ENCODE measurements at regions not wholly inside any gene's neighbourhood (a gene's known extent, or its start where the extent isn't known, plus 50 kb on each side); places are given as distances from the start of the nearest gene placed in this dataset.

GRCh38 chrX:20515841-20516461 is 249.2 kb upstream of the RPS6KA3 start:
- DNase-seq: no peak

- peak; percentile 65 for DNase-seq
Observed at GRCh38 chrX:20514358-20514757, 247.6 kb upstream of the RPS6KA3 start.

- no peak for DNase-seq
Observed at GRCh38 chrX:20513185-20513584, 246.5 kb upstream of the RPS6KA3 start.

GRCh38 chrX:20511792-20512191 is 245.1 kb upstream of the RPS6KA3 start:
- DNase-seq: no peak

GRCh38 chrX:20507901-20508620 is 241.4 kb upstream of the RPS6KA3 start:
- no peak for DNase-seq

GRCh38 chrX:20506739-20507138 is 240.0 kb upstream of the RPS6KA3 start:
- DNase-seq: no peak

GRCh38 chrX:20500949-20501348 is 234.2 kb upstream of the RPS6KA3 start:
- no peak for DNase-seq

GRCh38 chrX:20500171-20500865 is 233.6 kb upstream of the RPS6KA3 start:
- DNase-seq: peak; percentile 65

GRCh38 chrX:20499763-20500162 is 233.1 kb upstream of the RPS6KA3 start:
- DNase-seq: no peak

- no peak for DNase-seq
Observed at GRCh38 chrX:20498851-20499635, 232.3 kb upstream of the RPS6KA3 start.

GRCh38 chrX:20495575-20495974 is 228.9 kb upstream of the RPS6KA3 start:
- no peak for DNase-seq

GRCh38 chrX:20488473-20488872 is 221.8 kb upstream of the RPS6KA3 start:
- no peak for DNase-seq

GRCh38 chrX:20487227-20487626 is 220.5 kb upstream of the RPS6KA3 start:
- DNase-seq: no peak

GRCh38 chrX:20481632-20482031 is 214.9 kb upstream of the RPS6KA3 start:
- no peak for DNase-seq

GRCh38 chrX:20479896-20480295 is 213.2 kb upstream of the RPS6KA3 start:
- no peak for DNase-seq

- DNase-seq: no peak
Observed at GRCh38 chrX:20479048-20479447, 212.3 kb upstream of the RPS6KA3 start.

GRCh38 chrX:20477836-20478524 is 211.3 kb upstream of the RPS6KA3 start:
- DNase-seq: no peak

GRCh38 chrX:20477219-20477618 is 210.5 kb upstream of the RPS6KA3 start:
- no peak for DNase-seq

- no peak for DNase-seq
Observed at GRCh38 chrX:20472620-20473258, 206.0 kb upstream of the RPS6KA3 start.

- no peak for DNase-seq
Observed at GRCh38 chrX:20472148-20472547, 205.4 kb upstream of the RPS6KA3 start.

- DNase-seq: no peak
Observed at GRCh38 chrX:20471483-20471882, 204.8 kb upstream of the RPS6KA3 start.
